Thyroid gland (tissue), 4 donors: ENCODE measurements at regions not wholly inside any gene's neighbourhood (a gene's known extent, or its start where the extent isn't known, plus 50 kb on each side); places are given as distances from the start of the nearest gene placed in this dataset.

Source experiments
- DNase-seq, 2 donors: peaks; one replicate each; pipeline ENCODE4 v3.0.0-alpha.2; 2019
- H3K27ac ChIP-seq, 3 donors: fragments of 200-600 bp; sonication (generic); 1 replicate in 2 of 3; 2 replicates in 1 of 3; pipeline ENCODE4 v1.5.1; 2016 to 2019; ENCODE audit warnings: mild to moderate bottlenecking in 1 of 3, moderate library complexity in 1 of 3
- H3K27me3 ChIP-seq: fragments of 200-600 bp; sonication (generic); one replicate; pipeline ENCODE4 v1.5.1; 2019
- H3K36me3 ChIP-seq, 2 donors: fragments of 200-600 bp; sonication (generic); one replicate each; pipeline ENCODE4 v1.5.1; 2016 to 2019
- H3K4me1 ChIP-seq, 2 donors: fragments of 200-600 bp; sonication (generic); one replicate each; pipeline ENCODE4 v1.5.1; 2017 to 2019
- H3K4me3 ChIP-seq, 3 donors: fragments of 200-600 bp; sonication (generic); replicated peaks in 1 of 3; 1 replicate in 2 of 3; 2 replicates in 1 of 3; pipeline ENCODE4 v1.5.1; 2016; ENCODE audit warnings: mild to moderate bottlenecking in 1 of 3
- H3K9me3 ChIP-seq: fragments of 200-600 bp; sonication (generic); one replicate; pipeline ENCODE4 v1.5.1; 2017
- CTCF ChIP-seq, 6 experiments: fragments of 200-600 bp in 3 of 6; fragments of 450-650 bp in 3 of 6; sonication (generic) in 3 of 6; IDR thresholded peaks; one replicate each; pipeline ENCODE4 v1.5.1; 2016 to 2019; ENCODE audit warnings: antibody characterized with exemption in 6 of 6, mild to moderate bottlenecking in 2 of 6, inconsistent platforms in 1 of 6, moderate library complexity in 1 of 6
- POLR2A ChIP-seq, 2 donors: fragments of 450-650 bp; IDR thresholded peaks; one replicate each; pipeline ENCODE4 v1.6.1; 2017; ENCODE audit warnings: antibody characterized with exemption in 2 of 2, mild to moderate bottlenecking in 2 of 2, moderate library complexity in 1 of 2
- WGBS, 2 donors: methylation state at CpG; one replicate each; pipeline ENCODE4 v1.1.5; 2017; 5-methylcytosine and 5-hydroxymethylcytosine counted together
- intact Hi-C: fragments of 100-400 bp; cut with DNase I; formaldehyde crosslinking; loops from one replicate; pipeline ENCODE4 v1.15.1; 2023

DNA sequence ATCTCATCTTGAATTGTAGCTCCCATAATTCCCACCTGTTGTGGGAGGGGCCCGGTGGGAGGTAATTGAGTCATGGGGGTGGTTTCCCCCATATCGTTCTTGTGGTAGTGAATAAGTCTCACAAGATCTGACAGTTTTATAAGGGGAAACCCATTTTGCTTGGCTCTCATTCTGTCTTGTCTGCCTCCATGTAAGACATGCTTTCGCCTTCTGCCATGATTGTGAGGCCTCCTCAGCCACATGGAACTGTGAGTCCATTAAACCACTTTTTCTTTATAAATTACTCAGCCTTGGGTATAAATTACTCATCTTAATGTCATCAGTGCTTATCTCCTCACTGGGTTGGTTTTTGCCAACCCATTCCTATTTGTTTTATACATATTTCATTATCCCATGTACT lies 142.0 kb upstream of the GMDS start:
- intact Hi-C loops = no loop called here
- H3K27ac ChIP-seq = no peak overlapping the region
- DNase-seq = no peak
- H3K27me3 ChIP-seq = no peaks in the 10 kb centered on the region
- H3K36me3 ChIP-seq = no peaks in the 10 kb centered on the region
- no peak overlapping the region for H3K4me3 ChIP-seq
- no peaks in the 10 kb centered on the region for H3K9me3 ChIP-seq
- no peaks in the 10 kb centered on the region for H3K4me1 ChIP-seq
- TF ChIP-seq POLR2A (IDR thresholded peaks at IDR 0.05) (no peak), CTCF (IDR thresholded peaks at IDR 0.05) (no peak)
- 91 to 94% methylated on average over 3 of the region's 3 CpGs for WGBS, 2 donors

- no peak for TF ChIP-seq POLR2A (IDR thresholded peaks at IDR 0.05)
- no peak for TF ChIP-seq CTCF (IDR thresholded peaks at IDR 0.05)
- no peaks in the 10 kb centered on the region for H3K36me3 ChIP-seq
- H3K27me3 ChIP-seq = no peaks in the 10 kb centered on the region
- DNase-seq = no peak
- H3K27ac ChIP-seq = no peak overlapping the region
- 87 to 90% methylated on average over 9 of the region's 9 CpGs for WGBS, 2 donors
- H3K9me3 ChIP-seq = no peaks in the 10 kb centered on the region
- no peak overlapping the region for H3K4me3 ChIP-seq
- intact Hi-C loops = no loop called here
- no peaks in the 10 kb centered on the region for H3K4me1 ChIP-seq
Observed at GRCh38 chr6:2385471-2385983, 140.1 kb upstream of the GMDS start.

DNA sequence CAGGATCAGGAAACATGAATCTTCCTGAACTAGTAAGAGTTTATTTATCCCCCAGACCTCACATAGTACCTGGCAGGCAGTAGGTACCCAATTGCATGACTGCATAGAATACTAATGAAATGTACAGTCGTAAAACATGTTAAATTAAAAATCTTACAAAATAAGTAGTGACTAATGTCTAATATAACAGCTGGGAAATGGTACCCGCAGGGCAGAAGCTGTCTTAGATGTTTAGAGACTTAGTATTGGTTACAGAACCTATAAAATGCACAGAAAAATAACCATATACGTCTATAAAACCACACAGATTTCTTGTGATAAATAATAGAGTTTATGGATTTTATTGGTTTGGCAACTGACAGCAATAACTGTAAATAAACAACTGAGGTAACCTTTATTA lies 139.1 kb upstream of the GMDS start:
- no peaks in the 10 kb centered on the region for H3K27me3 ChIP-seq
- 94 to 98% methylated on average over 3 of the region's 3 CpGs for WGBS, 2 donors
- H3K4me3 ChIP-seq = no peak overlapping the region
- intact Hi-C loops = no loop called here
- H3K9me3 ChIP-seq = no peaks in the 10 kb centered on the region
- no peak for DNase-seq
- no peak overlapping the region for H3K27ac ChIP-seq
- H3K36me3 ChIP-seq = no peaks in the 10 kb centered on the region
- no peaks in the 10 kb centered on the region for H3K4me1 ChIP-seq
- TF ChIP-seq POLR2A (IDR thresholded peaks at IDR 0.05) (no peak), CTCF (IDR thresholded peaks at IDR 0.05) (no peak)

GRCh38 chr6:2381872-2382661 lies 136.7 kb upstream of the GMDS start:
- no peak overlapping the region for H3K27ac ChIP-seq
- no peak for DNase-seq
- TF ChIP-seq CTCF (IDR thresholded peaks at IDR 0.05) (no peak), POLR2A (IDR thresholded peaks at IDR 0.05) (no peak)
- H3K36me3 ChIP-seq = no peaks in the 10 kb centered on the region
- 86 to 87% methylated on average over 18 of the region's 18 CpGs for WGBS, 2 donors
- no peak overlapping the region for H3K4me3 ChIP-seq
- no peaks in the 10 kb centered on the region for H3K27me3 ChIP-seq
- no peaks in the 10 kb centered on the region for H3K9me3 ChIP-seq
- no peaks in the 10 kb centered on the region for H3K4me1 ChIP-seq
- intact Hi-C loops = no loop called here

DNA sequence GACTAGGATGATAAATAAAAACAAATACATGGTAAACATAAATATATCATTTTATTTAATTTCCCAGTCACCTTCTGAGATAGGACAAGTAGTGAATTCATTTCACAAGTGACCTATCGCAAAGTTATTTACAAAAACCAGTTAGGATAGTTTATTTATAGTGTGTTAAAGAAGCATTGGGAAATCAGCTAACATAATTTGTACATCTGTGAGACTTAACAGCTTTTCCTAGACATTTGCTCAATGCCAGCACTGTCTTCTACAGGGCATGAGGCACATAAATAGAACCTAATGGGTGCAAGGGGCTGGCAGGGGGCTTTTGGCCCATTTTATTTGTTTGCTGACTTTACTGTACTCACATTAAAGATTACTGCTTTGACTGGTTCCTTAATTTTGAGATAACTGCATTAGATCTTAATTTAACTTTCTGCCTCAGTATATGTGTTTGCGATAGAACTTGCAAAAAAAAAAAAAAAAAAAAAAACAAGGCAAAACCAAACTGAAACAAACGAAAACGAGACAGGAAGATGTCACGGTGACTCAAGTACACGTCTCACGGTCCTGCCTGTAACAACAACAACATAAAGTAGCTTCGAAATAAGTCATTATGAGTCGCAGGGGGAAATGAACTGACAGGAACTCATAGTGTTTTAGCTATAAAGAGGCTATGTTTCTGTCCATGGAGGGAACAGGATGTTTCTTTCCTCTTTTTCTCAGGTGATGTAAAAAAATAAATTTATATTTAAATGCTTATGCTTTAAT lies 133.7 kb upstream of the GMDS start:
- DNase-seq = no peak
- intact Hi-C loops = no loop called here
- TF ChIP-seq CTCF (IDR thresholded peaks at IDR 0.05) (no peak), POLR2A (IDR thresholded peaks at IDR 0.05) (no peak)
- Histone ChIP-seq H3K36me3 (no peaks in the 10 kb centered on the region), H3K27me3 (no peaks in the 10 kb centered on the region), H3K4me1 (no peaks in the 10 kb centered on the region), H3K27ac (no peak overlapping the region), H3K4me3 (no peak overlapping the region), H3K9me3 (no peaks in the 10 kb centered on the region)
- WGBS, 2 donors = 76 to 81% methylated on average over 9 of the region's 9 CpGs
